ENCODE measurements at regions not wholly inside any gene's neighbourhood (a gene's known extent, or its start where the extent isn't known, plus 50 kb on each side); places are given as distances from the start of the nearest gene placed in this dataset.

GRCh38 chr13:29648760-29649159, 53.3 kb upstream of the SLC7A1 start:
- TF ChIP-seq CTCF (IDR thresholded peaks at IDR 0.05) (no peak), POLR2A (IDR thresholded peaks at IDR 0.05) (no peak)
